Adrenal gland (tissue), 9 donors: ENCODE measurements at regions not wholly inside any gene's neighbourhood (a gene's known extent, or its start where the extent isn't known, plus 50 kb on each side); places are given as distances from the start of the nearest gene placed in this dataset.

Experiments
- DNase-seq, 7 donors: peaks; one replicate each; pipeline ENCODE4 v3.0.0-alpha.2; 2019 to 2020
- H3K27ac ChIP-seq, 5 donors: fragments of 200-600 bp; sonication (generic) in 4 of 5; 1 replicate in 3 of 5; 2 replicates in 2 of 5; pipeline versions ENCODE4 v1.5.1 to v1.8.0; 2016 to 2020; ENCODE audit warnings: mild to moderate bottlenecking in 1 of 5
- H3K27me3 ChIP-seq: fragments of 200-600 bp; 2 replicates; pipeline ENCODE4 v1.8.0; 2021
- H3K36me3 ChIP-seq, 2 donors: fragments of 200-600 bp; replicated peaks in 1 of 2; 1 replicate in 1 of 2; 2 replicates in 1 of 2; pipeline versions ENCODE4 v1.5.1 to v1.8.0; 2018 to 2022
- H3K4me1 ChIP-seq, 2 donors: fragments of 200-600 bp; replicated peaks in 1 of 2; 1 replicate in 1 of 2; 2 replicates in 1 of 2; pipeline versions ENCODE4 v1.5.1 to v1.8.0; 2018 to 2021
- H3K4me3 ChIP-seq, 4 donors: fragments of 200-600 bp; sonication (generic) in 3 of 4; one replicate each; pipeline ENCODE4 v1.5.1; 2016 to 2018
- H3K9me3 ChIP-seq, 3 donors: fragments of 200-600 bp; sonication (generic) in 1 of 3; replicated peaks in 1 of 3; 1 replicate in 2 of 3; 2 replicates in 1 of 3; pipeline versions ENCODE4 v1.5.1 to v1.8.0; 2016 to 2021
- CTCF ChIP-seq, 6 experiments: fragments of 450-650 bp in 4 of 6; fragments of 200-600 bp in 2 of 6; sonication (generic) in 1 of 6; IDR thresholded peaks; 1 replicate in 5 of 6; 2 replicates in 1 of 6; pipeline versions ENCODE4 v1.5.1 to v1.8.0; 2016 to 2021; ENCODE audit warnings: antibody characterized with exemption in 6 of 6, mild to moderate bottlenecking in 2 of 6, moderate library complexity in 1 of 6
- POLR2A ChIP-seq, 2 donors: fragments of 450-650 bp; IDR thresholded peaks; one replicate each; pipeline ENCODE4 v1.6.1; 2017; ENCODE audit warnings: antibody characterized with exemption in 2 of 2, mild to moderate bottlenecking in 2 of 2, moderate library complexity in 1 of 2
- WGBS, 4 donors: extraction: QIAGEN DNeasy Blood & Tissue Kit in 2 of 4; methylation state at CpG; one replicate each; pipeline versions ENCODE4 v1.1.5 to v1.1.7; 2013 to 2017; 5-methylcytosine and 5-hydroxymethylcytosine counted together
- intact Hi-C, 2 donors: fragments of 100-400 bp; cut with DNase I; formaldehyde crosslinking; loops; one replicate each; pipeline versions ENCODE4 v1.14.1 to v1.15.0; 2022 to 2023
- donor health status: healthy with polysubstance abuse.
- donor health status: Bipolar disorder and iron deficiency.
- donor health status: DM: yes; HTN: yes; CAD: no.
- donor health status: DM: no; HTN: no; CAD: no.
- donor health status: DM: no; HTN: no; CAD: no.

DNA sequence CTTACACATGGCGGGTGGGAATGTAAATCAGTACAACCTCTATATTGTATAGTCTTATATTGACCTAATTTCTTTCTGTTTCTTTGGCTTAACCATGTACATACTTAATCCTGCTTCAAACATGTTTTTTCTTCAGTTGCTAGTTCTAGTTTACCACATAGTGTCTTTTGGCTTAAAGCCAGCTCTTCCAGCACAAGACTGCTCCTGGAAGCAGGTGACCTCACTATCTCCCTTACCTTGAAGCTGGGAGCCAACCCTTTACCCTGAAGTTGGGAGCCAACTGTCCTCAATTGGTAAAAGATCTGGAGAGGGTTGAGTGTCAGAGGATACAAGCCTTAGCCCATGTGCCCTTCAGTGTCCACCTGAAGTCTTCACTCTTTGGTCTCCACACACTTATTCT, 162.7 kb downstream of the AASDH start:
- Histone ChIP-seq H3K27ac (no peak overlapping the region), H3K9me3 (no peaks in the 10 kb centered on the region), H3K27me3 (no peaks in the 10 kb centered on the region), H3K36me3 (no peaks in the 10 kb centered on the region), H3K4me3 (no peak overlapping the region), H3K4me1 (no peaks in the 10 kb centered on the region)
- intact Hi-C loops: no loop called here
- WGBS, 4 donors: 89 to 94% (median 92%) methylated on average over 1 of the region's 1 CpG
- TF ChIP-seq CTCF (IDR thresholded peaks at IDR 0.05) (no peak), POLR2A (IDR thresholded peaks at IDR 0.05) (no peak)
- DNase-seq: no peak

DNA sequence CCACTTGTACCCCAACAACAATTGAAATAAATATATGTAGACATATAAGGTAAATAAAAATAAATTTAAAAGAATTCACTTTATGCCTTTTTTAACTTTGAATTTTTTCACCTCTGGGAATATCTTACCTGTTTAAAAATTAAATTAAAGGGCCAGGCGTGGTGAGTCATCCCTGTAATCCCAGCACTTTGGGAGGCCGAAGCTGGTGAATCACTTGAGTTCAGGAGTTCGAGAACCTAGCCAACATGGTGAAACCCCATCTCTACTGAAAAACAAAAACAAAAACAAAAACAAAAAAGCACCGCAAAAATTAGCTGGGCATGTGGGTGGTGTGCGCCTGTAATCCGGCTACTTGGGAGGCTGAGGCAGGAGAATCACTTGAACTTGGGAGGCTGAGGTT, 164.8 kb downstream of the AASDH start:
- 85 to 94% (median 93%) methylated on average over 6 of the region's 6 CpGs for WGBS, 4 donors
- DNase-seq: no peak
- H3K27ac ChIP-seq: no peak overlapping the region
- H3K36me3 ChIP-seq: no peaks in the 10 kb centered on the region
- intact Hi-C loops: no loop called here
- H3K9me3 ChIP-seq: no peaks in the 10 kb centered on the region
- no peak overlapping the region for H3K4me3 ChIP-seq
- H3K4me1 ChIP-seq: no peaks in the 10 kb centered on the region
- no peaks in the 10 kb centered on the region for H3K27me3 ChIP-seq
- no peak for TF ChIP-seq POLR2A (IDR thresholded peaks at IDR 0.05)
- TF ChIP-seq CTCF (IDR thresholded peaks at IDR 0.05): no peak

DNA sequence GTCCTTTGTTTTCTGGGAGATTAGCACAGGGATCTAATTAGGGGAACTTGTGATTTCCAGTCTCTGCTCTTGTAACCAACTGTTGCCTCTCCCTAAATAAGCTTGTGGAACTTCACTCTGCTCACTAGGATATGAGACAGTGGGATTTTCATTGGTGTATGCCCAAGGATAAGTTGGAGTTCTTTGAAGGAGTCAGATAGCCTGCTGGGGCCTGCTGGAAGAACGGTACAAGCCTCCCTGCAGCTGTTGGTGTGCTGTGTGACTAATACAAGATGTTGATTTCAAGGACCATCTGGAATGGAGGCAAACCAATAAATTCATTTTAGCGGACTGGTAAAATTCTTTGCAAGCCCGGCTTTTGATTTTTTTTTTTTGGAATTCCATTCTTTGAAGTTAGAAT, 167.0 kb downstream of the AASDH start:
- Histone ChIP-seq H3K36me3 (no peaks in the 10 kb centered on the region), H3K9me3 (no peaks in the 10 kb centered on the region), H3K4me3 (no peak overlapping the region), H3K27me3 (no peaks in the 10 kb centered on the region), H3K4me1 (no peaks in the 10 kb centered on the region), H3K27ac (no peak overlapping the region)
- TF ChIP-seq POLR2A (IDR thresholded peaks at IDR 0.05): no peak
- TF ChIP-seq CTCF (IDR thresholded peaks at IDR 0.05): no peak
- 40 to 56% (median 53%) methylated on average over 3 of the region's 3 CpGs for WGBS, 4 donors
- intact Hi-C loops: no loop called here
- no peak for DNase-seq

DNA sequence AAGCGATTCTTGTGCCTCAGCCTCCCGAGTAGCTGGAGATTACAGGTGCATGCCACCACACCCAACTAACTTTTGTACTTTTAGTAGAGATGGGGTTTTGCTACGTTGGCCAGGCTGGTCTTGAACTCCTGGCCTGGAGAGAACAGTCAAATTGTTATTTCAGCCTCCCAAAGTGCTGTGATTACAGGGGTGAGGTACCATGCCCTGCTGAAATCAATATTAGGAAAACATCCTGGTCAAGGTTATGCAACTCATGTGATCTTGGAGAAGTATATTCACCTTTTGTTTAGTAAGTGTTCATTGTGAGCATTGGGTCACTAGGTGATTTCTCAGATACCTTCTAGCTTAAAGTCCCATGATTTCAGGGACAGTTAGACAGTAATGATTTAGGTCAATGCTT, 167.8 kb downstream of the AASDH start:
- H3K36me3 ChIP-seq: no peaks in the 10 kb centered on the region
- no peaks in the 10 kb centered on the region for H3K4me1 ChIP-seq
- DNase-seq: no peak
- no peaks in the 10 kb centered on the region for H3K9me3 ChIP-seq
- WGBS, 4 donors: 81 to 94% (median 88%) methylated on average over 3 of the region's 3 CpGs
- TF ChIP-seq CTCF (IDR thresholded peaks at IDR 0.05) (no peak), POLR2A (IDR thresholded peaks at IDR 0.05) (no peak)
- H3K4me3 ChIP-seq: no peak overlapping the region
- no peaks in the 10 kb centered on the region for H3K27me3 ChIP-seq
- no peak overlapping the region for H3K27ac ChIP-seq
- intact Hi-C loops: loop anchor here in 1 of 2 donors (5.0 kb wide), 1 partner anchor 1263 kb away; no protein-coding TSS in a partner anchor
